Ovary (tissue), 3 donors: ENCODE measurements at regions not wholly inside any gene's neighbourhood (a gene's known extent, or its start where the extent isn't known, plus 50 kb on each side); places are given as distances from the start of the nearest gene placed in this dataset.

Experiments
- CTCF ChIP-seq, 3 donors: fragments of 450-650 bp in 2 of 3; fragments of 200-600 bp in 1 of 3; IDR thresholded peaks; one replicate each; pipeline versions ENCODE4 v1.5.1 to v1.8.0; 2016 to 2022; ENCODE audit warnings: antibody characterized with exemption in 3 of 3, mild to moderate bottlenecking in 1 of 3
- POLR2A ChIP-seq: fragments of 450-650 bp; IDR thresholded peaks from one replicate; pipeline ENCODE4 v1.6.1; 2017; ENCODE audit warnings: antibody characterized with exemption, mild to moderate bottlenecking, moderate library complexity
- donor health status: DM: no; HTN: no; CAD: no.

GRCh38 chr6:148157841-148158240 is 184.8 kb upstream of the SASH1 start:
- TF ChIP-seq CTCF (IDR thresholded peaks at IDR 0.05) (no peak), POLR2A (no peak)
